ENCODE measurements at regions not wholly inside any gene's neighbourhood (a gene's known extent, or its start where the extent isn't known, plus 50 kb on each side); places are given as distances from the start of the nearest gene placed in this dataset.

DNA sequence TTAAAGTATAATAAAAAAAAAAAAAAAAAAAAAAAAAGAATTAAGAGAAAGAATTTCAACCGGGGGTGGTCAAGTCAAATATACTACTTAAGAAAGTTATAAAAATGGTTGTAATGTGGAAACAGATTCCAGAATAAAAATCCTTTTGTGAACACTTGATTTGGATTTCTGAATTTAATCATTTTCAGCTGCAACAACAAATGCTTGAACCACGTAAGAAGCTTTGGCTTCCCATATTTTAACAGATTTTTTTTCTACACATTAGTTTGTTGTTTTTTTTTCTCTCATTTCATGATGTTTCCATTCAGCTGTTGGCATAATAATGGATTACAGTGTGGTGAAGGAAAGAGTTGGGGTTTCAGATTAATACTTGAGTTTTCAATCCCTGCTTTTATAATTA lies 137.3 kb upstream of the AGR3 start:
- DNase-seq (ENCODE audit: low read depth, low spot score): no peak

DNA sequence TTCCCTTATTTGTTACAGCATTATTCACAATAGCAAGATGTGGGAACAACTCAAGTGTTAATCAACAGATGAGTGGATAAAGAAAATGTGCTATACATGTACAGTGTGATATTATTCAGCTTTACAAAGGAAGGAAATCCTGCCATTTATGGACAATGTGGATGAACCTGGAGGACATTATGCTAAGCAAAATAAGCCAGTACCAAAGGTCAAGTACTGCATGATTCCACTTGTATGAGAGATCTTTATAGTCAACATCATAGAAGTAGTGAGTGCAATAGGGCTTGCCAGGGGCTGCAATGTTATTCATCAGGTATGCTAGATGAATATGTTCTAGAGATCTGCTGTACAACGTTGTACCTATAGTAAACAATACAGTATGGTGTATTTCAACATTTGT lies 138.5 kb upstream of the AGR3 start:
- DNase-seq (ENCODE audit: low read depth, low spot score): peak; percentile 30

DNA sequence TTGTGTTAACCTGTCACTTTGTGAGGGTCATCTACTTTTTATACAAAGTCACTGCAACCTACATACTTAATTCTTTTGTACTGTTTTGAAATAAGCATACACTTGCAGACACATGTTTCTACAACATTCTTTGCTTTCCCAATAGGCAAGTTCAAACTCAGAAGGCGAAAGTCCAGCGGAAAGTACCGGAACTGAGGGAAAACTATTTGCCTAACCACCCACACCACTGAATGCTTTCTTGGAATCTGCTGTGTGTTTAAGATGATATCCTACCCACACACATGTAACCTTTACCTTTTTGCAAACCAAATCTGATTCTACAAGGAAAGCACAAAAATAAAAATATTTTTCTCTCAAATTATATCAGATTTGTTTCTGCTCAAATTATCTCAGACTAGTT lies 139.4 kb upstream of the AGR3 start:
- no peak for DNase-seq (ENCODE audit: low read depth, low spot score)

DNA sequence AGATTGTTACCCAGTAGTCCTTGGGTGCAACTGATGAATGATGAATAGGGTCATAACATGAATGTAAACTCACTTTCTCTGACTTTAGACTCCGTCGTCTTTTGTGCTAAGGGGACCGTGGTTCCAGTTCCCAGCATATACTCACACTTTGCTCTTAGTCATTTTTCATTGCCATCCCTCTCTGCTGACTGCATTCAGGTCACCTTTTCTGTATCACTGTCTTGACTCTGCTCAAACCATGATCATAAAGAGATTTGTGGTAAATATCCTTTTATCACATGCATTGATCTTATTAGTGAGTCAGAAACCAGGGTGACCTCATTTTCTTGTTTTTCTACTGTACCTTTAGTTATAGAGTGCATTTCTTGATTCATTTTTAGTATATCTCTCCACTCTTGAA lies 141.1 kb upstream of the AGR3 start:
- no peak for DNase-seq (ENCODE audit: low read depth, low spot score)

DNA sequence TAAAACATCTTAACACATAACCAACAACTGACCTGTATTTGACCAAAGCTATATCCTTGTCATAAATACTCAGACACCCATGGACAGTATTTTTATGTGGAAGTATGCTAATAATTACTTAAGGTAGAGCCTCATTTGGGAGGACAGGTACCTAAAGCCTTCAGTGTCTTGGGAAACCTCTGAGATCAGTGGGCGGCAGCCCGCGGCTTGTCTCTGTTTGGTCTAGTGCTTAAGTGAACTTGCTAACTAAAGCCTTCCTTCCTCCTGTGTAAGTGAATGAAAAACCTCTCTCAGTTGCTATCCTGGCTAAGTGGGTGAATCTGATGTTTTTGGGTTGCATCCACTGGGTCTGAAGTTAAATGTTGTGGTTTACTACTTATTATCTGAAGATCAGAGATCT lies 144.5 kb upstream of the AGR3 start:
- no peak for DNase-seq (ENCODE audit: low read depth, low spot score)

DNA sequence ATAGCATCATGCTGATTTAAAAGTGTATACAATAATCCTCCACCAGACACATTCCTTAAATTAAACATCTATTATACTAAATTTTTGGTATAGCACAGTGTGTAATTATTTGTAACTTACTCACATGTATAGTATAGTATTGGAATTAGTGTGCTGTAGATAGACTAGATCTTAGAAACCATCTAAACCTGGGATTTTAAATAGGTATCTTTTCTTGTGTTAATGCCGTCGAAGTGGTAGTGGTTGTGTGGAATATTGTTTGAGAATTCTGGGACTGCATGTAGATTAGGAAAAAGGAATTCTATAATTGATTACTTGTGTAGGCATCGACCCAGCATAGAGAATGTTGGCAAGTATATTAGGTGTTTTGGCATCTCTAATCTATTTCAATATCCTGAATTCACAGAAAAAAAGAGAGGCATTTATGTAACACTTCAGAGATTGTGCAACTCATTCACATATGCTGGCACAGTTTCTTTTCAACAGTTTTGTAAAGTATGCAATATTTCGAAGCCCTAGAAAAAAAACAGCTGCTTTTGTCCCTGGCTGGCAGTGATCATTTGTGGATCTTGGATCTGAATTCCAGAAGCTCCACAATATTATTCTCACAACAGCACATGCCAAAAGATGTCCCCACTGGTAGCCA lies 145.5 kb upstream of the AGR3 start:
- DNase-seq (ENCODE audit: low read depth, low spot score): no peak

DNA sequence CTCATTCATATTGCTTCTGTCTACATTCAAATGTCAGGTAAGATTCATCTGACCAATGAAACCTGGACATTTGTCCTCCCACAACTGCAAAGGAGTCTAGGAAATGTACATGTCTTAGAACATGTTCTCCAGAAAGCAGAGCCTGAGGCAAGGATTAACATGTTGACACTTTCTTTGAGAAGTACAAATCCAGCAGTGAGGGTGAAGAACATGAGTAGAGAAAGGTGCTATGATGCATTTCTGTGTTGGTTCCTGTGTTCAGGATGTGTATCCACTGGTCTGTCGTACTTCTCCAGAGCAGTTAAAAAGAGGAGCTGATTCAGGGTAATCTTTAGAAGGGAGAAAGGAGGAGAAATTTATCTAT lies 146.0 kb upstream of the AGR3 start:
- DNase-seq (ENCODE audit: low read depth, low spot score): no peak

DNA sequence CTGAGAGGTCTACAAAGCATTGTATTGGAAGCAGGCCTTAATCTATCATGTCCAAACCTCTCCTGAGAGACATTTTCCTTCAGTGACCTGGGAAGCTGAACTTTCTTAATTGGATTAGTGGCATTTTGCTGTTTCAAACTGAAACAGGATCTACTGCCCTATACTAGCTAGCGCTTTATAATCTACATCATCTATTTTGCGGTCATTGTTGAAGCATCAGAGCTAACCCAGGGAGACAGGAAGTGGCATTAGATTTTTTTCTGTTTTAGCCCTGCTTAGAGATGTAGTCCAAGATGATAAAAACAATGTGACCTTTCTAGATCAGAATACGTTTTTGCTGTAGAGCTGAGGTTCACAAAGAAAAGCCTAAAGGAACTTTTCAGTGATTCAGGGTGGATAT lies 147.4 kb upstream of the AGR3 start:
- no peak for DNase-seq (ENCODE audit: low read depth, low spot score)

DNA sequence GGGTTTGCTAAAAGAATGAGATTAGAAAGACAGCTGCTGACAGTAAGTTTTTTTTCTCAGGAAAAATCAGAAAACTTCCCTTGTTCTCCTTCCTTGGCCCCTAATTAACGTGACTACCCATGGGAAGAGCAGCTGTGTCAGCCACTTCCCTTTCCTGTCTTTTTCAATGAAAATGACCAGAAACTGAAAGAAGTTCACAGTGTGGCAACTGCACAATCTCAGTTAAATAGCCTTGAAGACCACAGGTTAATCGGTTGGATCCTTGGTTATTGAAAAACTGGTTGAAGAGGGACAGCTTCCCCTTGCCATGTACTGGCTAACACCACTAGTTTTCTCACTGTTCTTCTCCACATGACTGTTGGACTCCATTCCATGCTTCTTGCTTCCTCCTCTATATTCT lies 148.8 kb upstream of the AGR3 start:
- no peak for DNase-seq (ENCODE audit: low read depth, low spot score)

DNA sequence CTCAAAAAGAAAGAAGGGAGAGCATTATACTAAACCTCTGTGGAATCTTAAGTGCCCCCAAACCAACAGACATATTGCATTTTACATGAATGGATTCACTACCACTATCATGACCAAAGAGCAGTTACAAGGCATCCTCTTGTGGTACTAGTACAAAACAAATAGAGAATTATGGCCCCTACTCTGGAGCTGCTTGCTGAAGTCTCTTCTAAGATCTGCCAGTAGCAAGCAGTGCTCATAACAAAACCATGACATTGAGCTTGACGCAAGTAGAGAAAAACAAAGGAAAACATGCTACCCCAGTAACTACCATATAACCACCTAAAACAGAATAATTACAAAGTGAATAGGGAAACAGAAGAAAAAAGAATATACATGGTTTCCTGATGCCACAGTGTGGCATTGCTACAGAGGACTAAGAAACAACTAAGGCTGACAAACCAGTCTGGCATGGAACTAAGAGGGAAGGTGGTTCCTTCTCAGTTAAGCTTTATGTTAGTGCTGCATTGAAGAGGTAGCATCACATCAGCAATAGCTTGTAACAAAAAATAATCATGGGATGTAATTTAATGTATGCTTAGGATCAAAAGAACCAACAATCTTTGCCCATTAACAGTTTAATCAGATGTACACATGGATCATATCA lies 150.2 kb upstream of the AGR3 start:
- no peak for DNase-seq (ENCODE audit: low read depth, low spot score)

DNA sequence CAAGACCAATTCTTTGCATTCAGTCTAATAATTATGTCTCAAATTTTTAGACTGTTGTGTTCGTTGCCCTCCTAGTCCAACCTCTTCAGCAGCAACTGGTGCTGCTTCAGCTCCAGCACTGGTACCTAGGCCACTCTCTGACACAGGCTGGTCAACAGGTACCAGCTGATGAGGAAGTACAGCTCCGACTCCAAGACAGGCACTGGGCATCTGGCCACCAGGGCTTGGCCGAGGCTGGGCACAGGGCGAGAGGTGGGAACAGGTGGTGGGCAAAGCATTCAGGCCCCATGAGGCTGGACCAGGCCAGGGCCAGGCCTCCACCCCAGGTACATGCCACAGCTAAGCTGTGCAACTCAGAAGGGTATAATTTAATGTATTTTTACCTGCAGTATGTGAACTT lies 151.5 kb upstream of the AGR3 start:
- DNase-seq (ENCODE audit: low read depth, low spot score): no peak

DNA sequence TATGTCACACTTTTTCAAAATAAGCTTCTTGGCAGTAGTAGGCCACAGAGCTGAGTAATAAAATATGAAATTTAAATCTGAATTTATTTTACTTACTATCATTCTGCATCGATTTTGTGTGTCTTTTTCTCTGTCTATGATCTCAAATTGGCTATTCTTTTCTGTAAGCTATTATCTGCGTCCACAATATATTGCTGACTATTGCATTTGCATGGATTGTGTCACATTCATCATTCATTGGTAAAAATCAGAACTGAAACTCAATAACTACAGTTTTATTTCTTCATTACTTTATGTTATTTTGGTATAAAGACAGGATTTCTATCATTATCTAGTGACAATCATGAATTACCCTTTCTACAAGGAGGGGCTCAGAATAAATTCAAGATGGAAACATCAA lies 154.8 kb upstream of the AGR3 start:
- no peak for DNase-seq (ENCODE audit: low read depth, low spot score)

DNA sequence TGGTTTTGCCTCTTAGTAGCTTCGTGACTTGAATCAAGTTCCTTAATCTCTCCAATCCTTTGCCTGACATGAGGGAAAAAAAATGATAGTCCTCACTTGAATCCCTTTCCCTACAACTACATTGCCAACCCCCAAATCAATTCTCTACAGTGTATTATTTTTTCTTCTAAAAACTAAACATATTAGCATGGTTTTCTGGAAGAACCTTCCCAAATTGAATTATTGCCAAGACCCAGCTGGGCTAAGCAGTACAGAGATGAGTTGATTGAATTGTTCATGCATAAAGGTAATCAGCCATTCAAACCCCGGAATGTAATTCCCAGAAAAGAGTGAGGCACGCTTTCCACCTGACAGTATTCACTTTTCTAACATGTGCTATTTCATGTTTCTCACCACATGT lies 155.6 kb upstream of the AGR3 start:
- no peak for DNase-seq (ENCODE audit: low read depth, low spot score)

DNA sequence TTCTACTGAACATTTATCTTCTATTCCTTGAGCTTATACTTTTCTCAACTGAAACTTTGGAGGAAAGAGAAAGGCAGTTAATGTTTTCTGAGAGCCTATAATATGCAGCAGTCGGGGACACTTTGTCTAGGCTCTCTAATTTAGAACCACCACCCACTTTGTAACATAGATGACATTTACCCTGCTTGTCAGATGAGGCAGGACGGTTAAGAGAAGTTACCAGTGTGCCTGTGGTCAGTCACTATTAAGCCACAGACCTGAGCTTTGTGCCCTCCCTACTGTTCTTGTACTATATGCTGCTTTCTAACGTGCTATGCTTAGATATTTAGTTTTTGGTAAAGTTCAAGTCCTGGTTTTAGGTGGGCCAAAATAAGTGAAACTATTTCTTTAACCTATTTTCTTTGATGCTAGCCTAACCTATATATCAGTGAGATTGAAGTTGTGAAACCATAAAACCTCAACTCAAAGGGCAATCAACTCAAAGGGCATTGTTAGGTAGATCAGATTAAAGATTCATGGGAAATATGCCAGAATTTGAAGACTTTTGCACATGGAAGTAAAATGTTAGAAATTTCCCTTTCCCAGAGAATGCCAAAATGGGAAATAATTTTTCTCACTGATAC lies 156.5 kb upstream of the AGR3 start:
- DNase-seq (ENCODE audit: low read depth, low spot score): no peak

DNA sequence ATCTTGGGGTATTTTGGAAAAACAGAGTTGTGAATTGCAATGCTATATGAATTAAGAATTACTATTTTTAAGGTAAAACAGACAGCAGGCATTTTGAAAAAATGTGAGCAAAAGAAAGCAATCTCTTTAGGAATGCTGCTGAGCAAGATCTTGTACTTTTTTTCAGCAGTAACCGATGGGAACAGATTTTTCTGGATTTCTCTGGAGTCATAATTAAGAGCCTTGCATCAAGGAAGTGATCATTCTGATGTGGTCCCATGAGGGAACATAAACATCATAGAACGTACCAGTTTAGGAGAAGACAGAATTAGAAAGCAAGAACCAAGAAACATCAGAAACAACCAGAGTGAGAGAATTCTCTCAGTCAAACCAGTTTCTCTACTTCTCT lies 157.0 kb upstream of the AGR3 start:
- DNase-seq (ENCODE audit: low read depth, low spot score): no peak

DNA sequence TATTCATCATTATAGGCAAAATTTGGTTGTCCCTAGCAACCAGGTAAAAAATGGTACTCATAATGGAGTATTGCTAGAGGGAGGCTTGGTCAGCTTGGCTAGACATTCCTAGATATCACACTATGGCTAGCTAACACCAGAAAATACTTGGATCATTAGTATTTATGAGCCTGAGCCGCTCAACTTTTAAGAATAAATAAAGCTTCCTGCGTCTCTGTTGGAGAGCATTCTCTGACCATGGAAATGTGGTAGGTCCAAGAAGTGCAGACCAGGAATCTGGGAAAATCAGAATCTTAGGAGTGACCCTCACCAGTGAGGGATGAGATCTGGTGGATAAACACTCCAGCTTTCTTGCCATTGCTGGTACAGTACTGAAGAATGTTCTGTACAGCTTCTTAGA lies 157.6 kb upstream of the AGR3 start:
- DNase-seq (ENCODE audit: low read depth, low spot score): no peak

DNA sequence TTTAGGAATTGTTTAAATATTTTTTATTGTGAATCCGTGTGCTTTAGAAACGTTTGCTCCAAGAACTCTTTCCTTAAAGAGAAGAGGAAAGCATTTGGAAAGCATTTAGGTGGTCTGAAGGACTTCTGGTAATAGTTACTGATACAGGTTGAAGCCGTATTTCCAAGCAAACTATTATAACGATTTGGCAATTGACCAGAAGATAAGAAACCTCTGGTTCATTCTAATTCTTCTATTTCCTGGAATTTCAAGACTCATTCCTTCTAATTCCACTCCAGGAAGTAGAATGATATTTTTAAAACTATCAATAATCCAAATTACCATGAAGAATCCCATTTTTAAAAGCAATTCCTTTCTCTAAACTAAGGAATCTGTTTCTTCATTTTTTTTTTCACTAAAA lies 158.9 kb upstream of the AGR3 start:
- no peak for DNase-seq (ENCODE audit: low read depth, low spot score)

DNA sequence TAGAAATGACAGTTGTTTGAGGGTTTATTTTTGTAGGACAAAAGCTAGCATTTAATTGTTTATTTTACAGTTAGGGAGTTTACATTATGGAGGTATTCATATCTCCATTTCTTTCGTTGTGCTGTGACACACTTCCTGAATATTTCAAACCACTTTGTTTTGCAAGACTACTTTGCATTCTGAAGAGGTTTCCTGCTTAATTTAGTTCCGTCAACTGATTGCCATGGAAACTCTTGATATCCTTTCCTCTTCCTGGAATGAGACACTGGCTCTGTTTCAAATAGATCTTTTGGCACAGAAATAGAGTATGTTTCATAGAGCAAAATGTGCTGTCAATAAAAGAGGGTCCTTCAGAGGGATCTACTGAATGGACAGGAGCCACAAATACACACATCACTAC lies 159.5 kb upstream of the AGR3 start:
- peak; percentile 93 for DNase-seq (ENCODE audit: low read depth, low spot score)

DNA sequence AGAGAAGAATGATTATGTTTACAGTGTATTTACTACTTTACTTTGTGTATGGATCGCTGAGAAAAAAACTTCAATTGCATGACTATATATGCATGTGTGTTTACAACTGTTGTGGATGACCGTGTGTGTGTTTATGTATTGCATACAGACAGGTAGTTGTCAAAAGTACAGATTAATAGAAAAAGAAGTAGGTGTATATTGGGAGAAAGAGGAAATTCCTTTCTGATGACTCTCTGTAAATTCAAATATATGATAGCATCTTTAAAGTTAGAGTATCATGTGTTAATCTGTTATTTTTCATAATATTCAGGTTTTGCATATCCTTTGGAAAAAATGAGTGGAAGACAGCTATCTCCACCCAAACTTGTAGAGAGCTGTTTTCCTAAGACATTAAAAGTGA lies 160.4 kb upstream of the AGR3 start:
- no peak for DNase-seq (ENCODE audit: low read depth, low spot score)

DNA sequence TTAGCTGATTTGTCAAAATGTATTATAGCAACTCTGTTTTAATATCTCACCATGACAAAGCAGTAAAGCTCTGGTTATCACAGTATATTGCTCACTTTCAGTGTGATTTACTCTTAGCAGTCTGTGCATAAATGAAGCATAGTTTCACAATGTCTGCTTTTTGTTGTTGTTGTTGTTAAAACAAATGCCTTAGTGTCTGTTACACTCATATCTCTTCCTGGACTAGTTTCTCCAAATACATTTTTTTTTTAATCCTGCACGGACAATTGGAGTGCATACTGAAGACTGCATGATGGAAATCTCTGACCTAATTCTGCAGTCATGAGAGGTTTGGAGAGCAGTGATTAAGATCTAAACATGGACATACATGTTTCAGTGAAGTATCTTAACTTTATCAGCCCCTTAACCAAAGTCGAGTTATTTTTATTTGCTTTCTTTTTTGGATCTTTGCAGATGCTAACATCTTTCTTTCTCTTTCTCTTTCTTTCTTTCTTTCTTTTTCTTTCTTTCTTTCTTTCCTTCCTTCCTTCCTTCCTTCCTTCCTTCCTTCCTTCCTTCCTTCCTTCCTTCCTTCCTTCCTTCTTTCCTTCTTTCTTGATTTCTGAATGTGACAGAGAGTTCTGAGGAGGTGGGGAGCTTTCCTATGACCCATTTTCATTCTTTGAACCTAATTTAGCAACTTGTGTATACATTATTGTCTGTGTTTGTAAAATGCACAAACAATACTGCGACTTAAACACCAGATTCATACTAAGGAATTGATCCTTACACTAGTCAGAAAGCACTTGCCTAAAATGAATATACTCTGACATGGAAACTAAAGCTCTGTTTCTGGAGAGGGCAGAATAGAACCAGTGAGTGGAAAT lies 161.5 kb upstream of the AGR3 start:
- DNase-seq (ENCODE audit: low read depth, low spot score): no peak

DNA sequence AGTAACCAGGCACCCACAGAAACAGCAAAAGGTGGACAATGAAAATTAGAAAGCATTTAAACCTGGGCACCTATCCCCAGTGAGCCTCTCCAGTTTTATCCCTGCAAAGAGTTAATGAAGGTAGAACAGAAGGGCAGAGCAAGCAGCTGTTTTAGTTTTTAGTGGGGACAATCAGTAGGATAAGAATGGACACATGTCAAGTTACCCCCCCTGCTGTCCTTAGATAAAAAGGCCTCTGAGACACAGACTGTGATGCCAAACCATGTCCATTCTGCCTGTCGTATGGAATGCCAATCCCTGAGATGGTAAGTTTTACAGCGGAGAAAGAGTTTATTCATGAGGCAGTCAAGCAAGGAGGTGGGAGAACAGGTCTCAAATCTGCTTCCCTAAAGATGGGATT lies 162.6 kb upstream of the AGR3 start:
- DNase-seq (ENCODE audit: low read depth, low spot score): no peak

DNA sequence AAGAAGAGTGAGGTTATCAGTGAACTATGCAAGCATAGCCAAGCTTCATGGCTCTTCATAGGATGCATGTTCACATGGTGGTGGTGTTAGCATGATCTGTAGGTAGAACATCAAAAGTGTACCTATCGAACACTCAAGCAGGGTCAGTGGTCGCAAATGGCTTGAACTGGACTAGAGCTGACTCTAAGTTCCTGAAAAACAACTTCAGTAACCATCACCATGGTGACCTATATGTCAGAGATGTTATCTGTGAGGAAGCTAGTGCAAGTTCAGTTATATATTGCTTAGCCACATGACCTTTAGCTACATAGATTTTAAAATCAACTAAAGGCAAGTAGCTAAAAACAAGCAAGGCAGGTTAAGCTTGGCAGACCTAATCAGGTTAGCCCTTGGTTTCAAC lies 163.1 kb upstream of the AGR3 start:
- DNase-seq (ENCODE audit: low read depth, low spot score): no peak

DNA sequence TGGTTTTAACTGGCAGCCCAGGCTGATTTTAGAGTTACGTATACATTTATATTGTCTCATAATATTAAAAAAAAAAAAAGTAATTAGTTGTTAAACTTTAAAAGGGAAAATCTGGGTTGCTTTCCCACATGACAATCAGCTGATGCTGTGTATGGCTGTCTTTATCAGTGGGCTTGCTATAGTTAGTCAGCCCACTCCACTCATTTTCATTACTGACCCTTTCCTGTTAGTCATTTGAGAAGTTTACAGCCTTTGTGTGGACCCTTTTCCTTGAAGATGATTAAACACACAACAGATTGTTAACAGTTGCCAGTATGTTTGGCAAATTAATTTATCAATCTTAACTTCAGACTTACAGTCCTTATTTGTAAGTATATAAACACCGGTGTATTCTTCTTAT lies 164.5 kb upstream of the AGR3 start:
- no peak for DNase-seq (ENCODE audit: low read depth, low spot score)

Data from pulmonary artery endothelial cell (primary cell).